GOT3 (cell line): ENCODE measurements at regions not wholly inside any gene's neighbourhood (a gene's known extent, or its start where the extent isn't known, plus 50 kb on each side); places are given as distances from the start of the nearest gene placed in this dataset.
"Not testable (repeated sequence)": the region's sequence is repeated elsewhere in the genome, so short reads cannot be mapped to it uniquely, and the experiment has no call there.

Experiments used
- DNase-seq: peaks from one replicate; lab custom pipeline; 2025; ENCODE audit warnings: mixed read lengths; lab: John Stamatoyannopoulos, UW

DNA sequence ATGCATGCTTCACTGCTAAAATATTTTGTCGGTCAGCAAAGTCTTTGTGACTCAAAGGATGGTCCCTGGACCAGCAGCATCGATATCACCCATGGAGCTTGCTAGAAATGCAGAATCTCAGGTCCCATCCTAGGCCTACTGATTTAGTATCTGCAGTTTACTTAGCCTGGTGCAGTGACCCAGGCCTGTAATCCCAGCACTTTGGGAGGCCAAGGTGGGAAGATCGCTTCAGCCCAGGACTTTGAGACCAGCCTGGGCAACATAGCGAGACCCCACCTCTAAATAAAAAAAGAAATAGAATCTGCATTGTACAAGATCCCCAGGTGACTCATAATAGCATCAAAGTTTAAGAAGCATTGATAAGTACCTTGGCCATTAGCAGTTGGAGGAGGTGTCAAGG, 248.7 kb downstream of the CD83 start:
- DNase-seq: no peak

DNA sequence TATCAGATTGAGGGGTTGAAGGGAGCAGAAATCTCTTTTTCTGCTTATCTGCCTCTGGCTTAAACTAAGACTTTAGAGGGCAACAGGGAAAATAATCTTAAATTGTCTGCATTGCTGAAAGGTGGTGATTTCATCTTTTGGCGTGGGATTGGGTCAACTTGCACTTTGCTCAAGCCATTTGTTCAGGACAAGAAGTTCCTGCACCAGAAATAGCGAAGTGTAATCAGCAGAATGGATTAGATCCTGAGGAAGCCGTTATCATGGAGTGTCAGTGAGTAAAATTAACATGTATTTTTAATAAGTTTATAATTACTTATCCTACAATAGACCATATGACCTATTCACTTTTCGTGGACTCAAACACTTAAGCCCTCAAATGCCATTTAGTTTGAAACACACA, 249.3 kb downstream of the CD83 start:
- DNase-seq: no peak

DNA sequence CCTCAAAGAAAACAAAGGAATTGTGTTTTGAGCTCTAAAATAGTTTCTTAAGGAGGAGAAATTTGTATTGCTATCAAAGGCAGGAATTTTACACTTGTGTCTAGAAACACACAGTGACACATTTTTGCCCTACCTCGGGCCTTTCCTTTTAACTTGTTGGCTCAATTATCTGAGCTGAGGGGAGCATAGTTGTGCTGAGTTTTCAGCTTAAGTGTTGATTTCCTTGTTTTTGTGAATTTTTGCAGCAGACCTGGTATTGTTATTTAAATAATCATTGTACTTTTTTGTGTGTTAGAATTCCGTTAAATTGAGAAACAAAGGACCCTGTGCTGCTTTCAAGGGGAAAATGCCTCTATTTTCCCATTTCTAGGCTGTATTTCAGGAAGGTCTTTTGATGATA, 249.7 kb downstream of the CD83 start:
- DNase-seq: no peak

DNA sequence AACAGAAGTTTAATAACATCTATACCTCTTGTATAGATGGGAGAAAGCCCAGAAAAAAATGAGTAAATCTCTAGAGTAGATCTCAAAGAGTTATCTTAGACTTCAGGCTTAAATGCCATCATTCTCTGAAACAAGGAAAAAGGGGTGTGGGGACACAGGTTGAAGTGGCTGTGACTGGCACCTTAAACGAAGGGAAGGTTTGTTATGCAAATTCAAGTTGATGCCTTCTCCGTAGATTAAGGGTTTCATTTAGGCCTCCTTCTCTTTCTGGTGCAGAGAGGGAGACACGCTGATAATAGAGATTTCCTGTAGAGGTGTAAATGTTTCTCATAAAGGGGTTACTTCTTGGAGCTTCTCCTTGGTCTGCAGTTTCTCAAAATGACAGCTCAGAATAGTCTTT, 252.1 kb downstream of the CD83 start:
- DNase-seq: no peak

DNA sequence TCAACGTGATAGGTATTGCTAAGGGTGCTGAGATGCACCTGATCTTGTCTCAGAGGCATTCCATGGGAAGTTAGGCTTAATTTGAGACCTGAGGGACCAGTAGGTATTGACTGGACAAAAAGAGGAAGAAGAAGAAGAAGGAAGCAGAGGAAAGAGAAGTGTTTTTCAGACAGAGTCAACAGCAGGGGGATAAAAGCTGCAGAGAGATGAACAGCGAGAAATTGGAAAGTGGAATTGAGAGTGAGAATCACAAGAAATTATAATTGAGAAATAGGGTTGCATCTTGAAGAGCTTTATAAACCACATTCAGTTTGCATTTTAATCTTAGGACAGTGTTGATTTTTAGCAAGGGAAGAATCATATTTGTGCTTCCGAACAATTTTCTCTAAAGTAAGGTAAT, 254.0 kb downstream of the CD83 start:
- no peak for DNase-seq

DNA sequence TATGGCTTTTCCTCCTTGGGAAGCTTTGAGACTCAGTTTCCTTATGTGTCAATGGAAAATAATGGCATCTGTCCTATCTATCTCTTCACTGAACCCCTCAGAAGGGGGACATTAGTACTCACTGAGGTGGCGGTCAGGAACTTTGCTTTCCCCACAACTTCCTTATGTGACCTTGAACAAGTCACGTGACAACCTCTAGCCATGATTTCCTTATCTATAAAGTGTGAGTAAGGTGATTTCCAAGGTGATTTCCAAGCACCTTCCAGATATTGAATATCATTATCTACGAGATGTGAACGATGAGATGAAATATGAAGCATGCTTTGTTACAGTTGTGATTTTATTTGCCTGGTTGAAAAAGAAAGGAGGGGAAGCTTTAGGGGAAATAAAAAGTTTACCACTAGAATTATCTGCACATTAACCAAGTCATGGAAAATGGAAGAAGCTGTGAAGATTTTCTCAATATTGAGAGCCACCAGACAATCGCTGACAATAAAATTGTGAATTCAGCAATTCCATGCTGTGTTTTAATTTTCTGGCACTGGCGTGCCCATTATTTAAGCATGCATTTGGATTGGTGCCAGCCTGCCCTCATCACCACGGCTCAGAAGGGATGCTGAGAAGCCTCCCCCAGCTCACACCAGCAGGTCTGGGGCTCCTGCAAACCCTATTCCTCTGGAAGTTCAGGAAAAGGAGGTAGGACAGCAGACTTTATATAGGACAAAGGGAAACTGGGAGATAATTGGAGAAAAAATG, 255.3 kb downstream of the CD83 start:
- no peak for DNase-seq

DNA sequence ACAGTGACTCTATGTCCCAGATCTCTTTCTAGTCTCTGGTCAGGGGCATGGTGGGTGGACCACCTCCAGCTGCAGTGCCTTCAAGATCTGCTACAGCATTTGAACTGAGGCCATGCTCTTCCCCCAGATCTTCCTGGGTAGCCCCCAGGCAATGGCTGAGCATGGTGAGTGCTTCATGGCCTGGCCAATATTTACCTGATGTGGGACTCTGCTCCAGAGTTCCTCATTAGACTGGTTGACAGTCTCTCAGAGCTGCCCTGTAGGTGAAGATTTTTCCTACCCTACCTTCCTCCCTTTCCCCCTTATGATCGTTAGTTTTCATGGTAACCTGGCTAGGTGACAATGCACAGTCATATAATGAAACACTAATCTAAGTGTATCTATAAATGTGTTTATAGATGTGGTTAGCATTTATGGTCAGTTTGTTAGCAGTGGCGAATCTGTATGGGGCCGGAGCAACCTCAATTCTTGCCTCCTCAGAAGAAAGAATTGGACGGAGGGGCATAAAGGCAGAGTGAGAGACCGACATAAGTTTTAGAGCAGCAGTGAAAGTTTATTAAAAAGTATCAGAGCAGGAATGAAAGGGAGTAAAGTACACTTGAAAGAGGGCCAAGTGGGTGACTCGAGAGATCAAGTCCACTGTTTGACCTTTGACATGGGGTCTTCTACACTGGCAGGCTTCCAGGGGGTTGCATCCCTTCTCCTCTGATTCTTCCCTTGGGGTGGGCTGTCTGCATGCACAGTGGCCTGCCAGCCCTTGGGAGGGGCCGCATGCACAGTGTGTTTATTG, 256.3 kb downstream of the CD83 start:
- DNase-seq: no peak

DNA sequence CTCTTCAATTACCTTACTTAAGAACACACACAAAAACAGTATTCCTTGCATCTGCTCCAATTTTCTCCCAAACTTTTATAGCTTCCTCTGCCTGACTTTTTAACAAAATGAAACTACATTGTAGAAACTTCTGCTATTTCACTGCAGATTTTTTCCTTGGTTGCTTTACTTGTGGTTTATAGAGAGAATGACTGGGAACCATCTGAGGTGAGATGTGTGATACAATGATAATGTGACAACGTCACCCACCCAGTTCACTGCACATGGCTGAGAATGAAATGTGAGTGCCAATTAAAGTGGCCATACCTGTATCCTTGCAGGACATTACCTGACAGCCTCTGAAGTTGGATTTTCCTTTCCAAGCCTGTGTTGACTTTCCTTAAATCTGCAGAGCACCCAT, 258.4 kb downstream of the CD83 start:
- no peak for DNase-seq

DNA sequence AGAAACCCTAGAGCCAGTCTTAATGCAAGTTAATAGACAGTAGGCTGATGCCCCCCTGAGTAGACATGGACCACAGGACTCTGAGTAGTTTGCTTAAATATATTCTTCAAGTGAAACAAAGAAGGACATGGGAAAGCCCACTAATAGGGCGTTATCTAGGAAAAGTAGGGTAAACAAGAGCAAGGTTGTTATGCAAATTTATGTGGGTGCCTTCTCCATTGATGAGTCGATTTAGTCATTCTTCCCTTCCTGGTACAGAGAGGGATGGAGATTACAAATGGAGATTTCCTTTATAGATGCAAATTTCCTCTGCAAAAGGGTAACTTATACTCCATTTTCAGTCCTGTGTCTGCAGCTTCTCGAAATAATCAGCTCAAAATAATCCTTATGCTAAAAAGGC, 262.0 kb downstream of the CD83 start:
- DNase-seq: no peak

DNA sequence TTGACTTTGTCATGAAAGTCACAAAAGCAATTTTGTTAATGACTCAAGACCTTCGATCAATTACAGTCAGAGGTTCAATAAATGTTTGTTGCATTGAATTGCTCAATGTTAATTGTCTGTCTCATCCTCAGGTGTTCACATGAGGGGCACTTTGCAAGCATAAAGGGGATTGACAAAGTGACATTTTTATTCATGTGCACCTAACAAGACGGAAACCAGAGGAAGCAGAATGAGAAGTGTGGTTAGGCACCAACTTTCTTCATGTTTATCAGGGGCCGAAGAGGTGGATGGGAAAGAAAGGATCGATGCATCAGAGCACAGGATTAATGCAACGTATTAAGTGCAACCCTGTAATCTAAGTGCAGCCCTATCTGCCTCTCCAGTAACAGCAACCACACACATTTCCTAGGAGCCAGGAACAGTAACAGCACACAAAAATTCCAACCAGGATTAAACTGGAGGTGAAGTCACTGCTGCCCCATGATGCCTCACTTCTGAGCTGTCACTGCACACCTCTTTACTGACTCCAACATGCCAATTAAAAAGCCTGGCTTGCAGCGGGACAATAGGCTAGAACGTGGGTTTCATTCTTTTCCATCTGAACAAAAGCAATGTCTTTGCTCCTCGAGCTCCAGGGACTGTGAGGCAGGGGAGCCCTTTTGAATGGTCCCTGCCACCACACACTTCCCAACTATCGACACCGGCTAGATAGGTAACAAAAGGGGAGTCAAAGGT, 262.7 kb downstream of the CD83 start:
- no peak for DNase-seq

DNA sequence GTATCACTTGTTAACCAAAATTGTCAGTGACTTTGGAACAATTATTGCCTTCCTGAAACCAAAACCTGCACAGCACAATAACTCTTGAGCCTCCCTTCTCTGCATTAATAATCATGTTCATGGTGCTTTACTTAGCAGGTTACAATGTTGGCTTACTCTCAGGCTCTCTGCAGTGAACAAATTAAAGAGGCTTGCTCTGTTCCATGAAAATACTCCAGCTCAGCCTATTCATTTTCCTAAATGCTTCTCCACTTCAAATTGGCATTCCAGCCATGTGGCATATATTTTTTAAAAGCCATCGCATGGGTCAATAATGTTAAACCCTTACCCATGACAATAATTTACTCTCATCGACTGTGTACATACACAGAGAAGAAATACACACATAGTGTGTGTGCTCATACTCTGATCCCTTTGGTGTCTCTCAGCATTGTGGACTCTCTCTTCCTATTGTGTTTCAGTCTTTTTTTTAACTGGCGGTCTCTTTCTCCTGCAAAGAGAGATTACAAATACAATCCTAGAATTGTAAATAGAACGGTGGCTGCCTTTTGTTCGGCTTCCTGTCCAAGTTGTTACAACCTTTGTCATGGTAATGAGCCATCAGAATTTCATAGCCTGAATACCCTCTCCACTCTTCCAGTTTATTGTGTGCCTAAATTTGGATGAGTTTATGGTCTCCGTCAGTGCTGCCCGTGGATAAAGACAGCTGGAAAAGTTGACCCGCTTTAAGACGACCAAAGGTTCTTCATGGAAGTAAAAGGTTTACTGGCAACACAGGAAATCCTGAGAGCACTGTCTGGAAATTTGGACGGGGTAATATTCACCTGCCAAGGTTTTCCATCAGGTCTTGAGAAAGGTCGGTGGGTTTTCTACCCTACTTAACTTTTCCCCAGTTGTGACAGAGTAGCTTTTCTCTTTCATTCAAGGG, 263.6 kb downstream of the CD83 start:
- DNase-seq: no peak

DNA sequence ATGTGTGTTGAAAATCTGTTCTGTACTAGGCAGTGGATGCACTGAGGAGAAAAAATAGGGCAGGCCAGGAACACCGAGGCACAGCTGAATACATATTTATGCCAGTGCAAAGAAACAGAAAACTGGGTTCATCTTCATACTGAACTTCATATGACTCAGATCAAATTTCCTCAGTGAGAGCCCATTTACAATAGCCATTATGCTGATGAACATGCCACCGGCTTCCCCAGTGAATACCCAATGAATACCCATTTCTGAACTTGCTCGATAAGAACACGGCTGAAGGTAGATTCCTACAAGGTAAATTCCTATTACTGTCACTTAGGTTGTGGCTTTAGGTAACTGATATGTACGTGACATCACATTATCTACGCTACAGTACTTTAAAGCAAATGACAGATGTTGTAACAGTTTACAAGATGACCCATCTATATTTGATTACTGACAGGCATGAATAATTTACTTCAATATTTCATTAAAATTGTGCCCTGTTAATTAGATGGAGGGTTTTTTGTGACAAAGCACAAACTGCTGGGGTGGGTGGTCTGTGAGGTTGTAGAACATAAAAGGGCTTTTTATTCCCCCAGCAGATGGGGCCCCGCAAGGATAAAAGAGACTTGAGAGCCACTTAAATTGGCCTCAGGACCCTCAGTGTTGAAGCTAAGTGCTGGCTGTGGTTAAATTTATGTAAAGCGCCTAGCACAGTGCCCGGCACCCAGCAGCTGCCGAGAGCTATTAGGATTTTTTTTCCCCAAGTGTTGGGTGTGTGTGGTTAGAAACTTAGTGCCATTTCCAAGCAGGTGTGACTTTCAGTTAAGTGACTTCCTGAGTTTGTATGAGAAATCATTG, 264.5 kb downstream of the CD83 start:
- DNase-seq: no peak

DNA sequence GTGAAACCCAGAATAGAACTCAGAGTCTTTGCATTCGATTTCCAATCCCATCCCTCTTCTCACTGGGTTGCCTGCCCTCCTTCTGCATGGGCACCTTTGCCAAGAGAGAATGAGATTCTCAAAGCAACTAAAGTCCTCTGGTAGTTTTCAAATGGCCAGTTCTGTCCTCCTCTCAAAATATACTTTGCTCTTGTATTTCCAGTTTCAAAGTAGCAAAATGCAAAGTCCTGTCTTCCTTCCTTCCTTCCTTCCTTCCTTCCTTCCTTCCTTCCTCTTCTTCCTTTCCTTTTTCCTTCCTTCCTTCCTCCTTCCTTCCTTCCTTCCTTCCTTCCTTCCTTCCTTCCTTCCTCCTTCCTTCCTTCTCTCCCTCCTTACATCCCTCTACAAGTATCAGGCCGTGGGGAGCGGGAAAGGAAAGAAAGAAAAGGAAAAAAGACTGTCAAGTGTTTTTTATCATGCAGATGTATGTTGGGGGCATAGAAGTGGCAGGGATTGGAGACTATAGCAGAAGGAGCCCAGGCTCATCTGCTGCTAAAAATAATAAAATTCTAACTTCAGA, 265.2 kb downstream of the CD83 start:
- no peak for DNase-seq

DNA sequence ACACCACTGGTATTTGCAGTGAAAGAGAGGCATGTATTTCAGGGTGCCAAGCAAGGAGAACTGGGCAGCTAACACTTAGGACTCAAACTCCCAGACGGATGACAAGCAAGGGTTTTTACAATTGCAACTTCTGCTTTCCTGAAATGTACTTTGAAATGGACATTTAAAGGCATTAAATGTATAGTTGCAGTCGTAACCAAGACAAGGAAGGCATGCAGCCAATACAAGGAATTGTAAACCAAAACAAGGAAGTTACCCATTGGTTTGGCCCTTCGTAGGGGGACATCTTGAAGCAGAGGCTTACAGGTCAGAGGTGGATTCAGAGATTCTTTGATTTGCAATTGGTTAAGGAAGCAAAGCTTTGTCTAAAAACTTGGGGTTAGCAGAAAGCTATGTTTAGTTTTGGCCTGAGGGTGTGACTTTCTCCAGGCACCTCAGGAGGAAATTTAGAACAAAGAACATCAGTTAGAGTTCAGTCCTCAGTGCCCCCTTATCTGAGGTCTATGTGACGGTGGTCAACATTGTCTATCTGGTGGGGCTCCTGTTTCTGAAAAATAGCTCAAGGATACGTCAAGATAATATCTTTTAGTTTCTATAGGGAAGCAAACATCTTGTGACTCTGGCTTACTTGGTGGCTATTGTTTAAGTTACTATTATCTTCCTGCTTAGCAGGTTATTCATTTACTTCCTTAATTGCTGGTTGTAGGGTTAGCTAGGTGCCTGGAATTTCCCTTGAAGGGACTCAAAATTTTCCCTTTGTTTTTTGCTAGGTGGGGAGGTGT, 266.0 kb downstream of the CD83 start:
- DNase-seq: no peak

DNA sequence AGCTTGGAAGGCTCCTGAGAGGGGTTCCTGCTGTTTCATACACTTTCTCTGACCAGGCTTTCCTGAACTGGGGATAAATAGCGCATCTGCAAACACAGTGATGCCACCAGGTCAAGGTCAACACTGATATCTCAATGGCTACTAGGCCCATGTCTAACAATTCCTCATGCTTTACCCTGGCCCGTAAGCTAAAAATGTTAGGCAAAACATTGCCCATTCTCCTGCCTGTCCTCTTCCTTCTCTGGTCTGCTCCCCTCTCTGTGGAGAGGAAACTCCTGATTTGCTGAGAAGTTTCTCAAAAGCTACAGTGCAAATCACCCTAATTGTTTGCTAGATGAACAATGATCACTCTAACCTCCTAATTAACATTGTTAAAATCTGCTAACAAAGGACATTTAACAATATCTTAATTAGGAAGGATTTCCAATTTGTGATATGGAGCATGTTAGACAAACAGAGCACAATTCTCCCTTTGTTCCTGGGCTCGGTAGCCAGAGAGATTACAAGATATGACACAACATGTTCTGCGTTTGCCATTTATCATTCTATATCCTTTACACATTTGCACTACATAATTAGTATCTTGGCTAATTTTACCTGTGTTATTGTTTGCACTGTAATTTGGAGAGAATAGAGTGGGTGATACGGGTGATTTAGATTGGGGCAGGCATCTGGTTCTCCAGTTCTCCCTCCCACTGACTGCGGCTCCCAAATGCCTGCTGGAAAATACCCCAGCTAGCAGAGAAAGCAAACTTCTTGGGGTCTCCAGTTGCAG, 266.8 kb downstream of the CD83 start:
- no peak for DNase-seq

DNA sequence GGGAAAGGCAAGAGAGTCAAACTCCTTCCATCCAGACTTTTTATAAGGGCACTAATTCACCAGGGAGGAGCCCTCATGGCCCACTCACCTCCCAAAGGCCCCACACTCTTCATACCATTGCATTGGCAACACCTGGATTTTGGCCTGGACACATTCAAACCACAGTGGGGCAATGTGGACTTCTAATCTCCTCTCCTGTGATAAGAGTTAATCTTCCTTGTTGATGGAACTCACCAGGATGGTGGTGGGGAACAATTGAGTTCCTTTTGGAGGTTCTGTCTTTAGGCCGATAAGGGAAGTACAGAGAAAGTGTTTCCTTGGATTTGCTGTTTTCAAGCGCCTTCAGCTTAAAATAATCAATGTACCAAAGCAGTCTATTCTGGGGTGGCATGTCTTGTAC, 268.7 kb downstream of the CD83 start:
- no peak for DNase-seq

DNA sequence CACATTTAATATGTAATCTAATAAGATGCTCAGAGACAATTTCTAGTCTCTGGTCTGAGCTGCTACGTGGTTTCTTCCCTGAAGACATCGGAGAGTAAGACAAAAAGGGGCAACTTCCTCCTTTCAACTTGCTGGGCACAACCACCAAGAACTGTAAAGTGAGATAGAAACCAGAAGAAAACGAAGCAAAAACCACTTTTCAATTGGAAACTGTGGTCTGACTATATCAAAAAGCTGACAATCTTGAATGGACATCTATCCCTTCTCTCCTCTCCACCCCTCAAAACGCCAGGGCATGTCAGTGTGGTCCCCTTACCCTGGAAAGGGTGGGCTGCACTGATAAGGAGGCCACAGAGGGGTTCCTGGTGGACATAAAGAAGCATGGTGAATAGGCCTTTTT, 269.1 kb downstream of the CD83 start:
- no peak for DNase-seq

DNA sequence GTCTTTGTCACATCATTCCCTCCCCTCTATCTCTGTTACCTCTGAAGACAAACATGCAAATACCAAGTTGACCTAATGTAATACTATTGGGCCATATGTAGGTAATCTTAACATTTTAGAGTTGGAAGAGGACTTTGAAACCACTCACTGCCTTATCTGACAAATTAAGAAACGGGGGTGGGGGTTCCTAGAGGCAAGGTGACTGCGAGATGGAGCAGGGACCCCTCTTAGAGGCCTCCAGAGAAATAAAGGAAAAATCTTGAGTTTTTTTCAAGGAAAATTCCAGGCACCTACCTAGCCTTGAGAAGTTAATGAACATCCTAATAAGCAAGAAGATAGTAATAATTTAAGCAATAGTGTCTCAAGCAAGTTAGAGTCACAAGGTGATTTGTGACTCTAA, 270.8 kb downstream of the CD83 start:
- no peak for DNase-seq

DNA sequence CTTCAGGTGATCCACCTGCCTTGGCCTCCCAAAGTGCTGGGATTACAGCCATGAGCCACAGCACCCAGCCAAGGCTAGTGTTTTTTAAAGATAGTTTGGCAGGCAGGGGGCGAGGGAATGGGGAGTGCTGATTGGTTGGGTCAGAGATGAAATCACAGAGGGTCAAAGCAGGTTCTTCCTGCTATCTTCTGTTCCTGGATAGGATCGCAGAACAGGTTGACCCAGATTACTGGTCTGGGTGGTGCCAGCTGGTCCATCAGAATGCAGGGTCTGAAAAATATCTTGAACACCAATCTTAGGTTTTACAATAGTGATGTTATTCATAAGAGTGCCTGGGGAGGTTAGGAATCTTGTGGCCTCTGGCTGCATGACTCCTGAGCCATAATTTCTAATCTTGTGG, 272.2 kb downstream of the CD83 start:
- DNase-seq: not testable (repeated sequence)
